ENCODE measurements at regions not wholly inside any gene's neighbourhood (a gene's known extent, or its start where the extent isn't known, plus 50 kb on each side); places are given as distances from the start of the nearest gene placed in this dataset.

- peaks cover 33% of the 10 kb centered on the region for H3K27me3 ChIP-seq (ENCODE audit: control insufficient read depth, low read length)
- no peaks in the 10 kb centered on the region for H4K20me1 ChIP-seq (ENCODE audit: control insufficient read depth, insufficient read depth, low read depth, low read length)
- no peaks in the 10 kb centered on the region for H3K79me2 ChIP-seq (ENCODE audit: control insufficient read depth, low read length)
- H3K36me3 ChIP-seq (ENCODE audit: control insufficient read depth, low read length): no peaks in the 10 kb centered on the region
- H3F3A ChIP-seq (ENCODE audit: control insufficient read depth, insufficient read depth): no peaks in the 10 kb centered on the region
- H3K27ac ChIP-seq (ENCODE audit: low read depth, low read length): no peak overlapping the region
- H3K4me2 ChIP-seq (ENCODE audit: low read length): no peak overlapping the region
- no peak overlapping the region for H3K4me3 ChIP-seq (ENCODE audit: low read length)
- no peaks in the 10 kb centered on the region for H3K9me2 ChIP-seq (replicated peaks; ENCODE audit: control insufficient read depth, low read length)
- peaks cover 11% of the 10 kb centered on the region for H3K4me1 ChIP-seq (ENCODE audit: control insufficient read depth, low read length)
- TF ChIP-seq EZH2phosphoT487 (IDR thresholded peaks at IDR 0.05; ENCODE audit: borderline replicate concordance, low read length) (no peak), CTCF (IDR thresholded peaks at IDR 0.05; ENCODE audit: low read depth, low read length, poor library complexity, severe bottlenecking) (no peak)
- no peaks in the 10 kb centered on the region for H3K9me3 ChIP-seq (ENCODE audit: control insufficient read depth, insufficient read depth, low read length)
These were observed 72.6 kb upstream of the CAPRIN2 start for GRCh38 chr12:30827101-30828066.

- Histone ChIP-seq H3K4me1 (ENCODE audit: control insufficient read depth, low read length) (peaks cover 13% of the 10 kb centered on the region), H4K20me1 (ENCODE audit: control insufficient read depth, insufficient read depth, low read depth, low read length) (no peaks in the 10 kb centered on the region), H3K9me2 (replicated peaks; ENCODE audit: control insufficient read depth, low read length) (no peaks in the 10 kb centered on the region), H3K9me3 (ENCODE audit: control insufficient read depth, insufficient read depth, low read length) (no peaks in the 10 kb centered on the region), H3K36me3 (ENCODE audit: control insufficient read depth, low read length) (no peaks in the 10 kb centered on the region), H3K4me2 (ENCODE audit: low read length) (no peak overlapping the region), H3K27me3 (ENCODE audit: control insufficient read depth, low read length) (peaks cover 42% of the 10 kb centered on the region), H3F3A (ENCODE audit: control insufficient read depth, insufficient read depth) (no peaks in the 10 kb centered on the region), H3K27ac (ENCODE audit: low read depth, low read length) (no peak overlapping the region), H3K79me2 (ENCODE audit: control insufficient read depth, low read length) (no peaks in the 10 kb centered on the region), H3K4me3 (ENCODE audit: low read length) (no peak overlapping the region)
- no peak for TF ChIP-seq EZH2phosphoT487 (IDR thresholded peaks at IDR 0.05; ENCODE audit: borderline replicate concordance, low read length)
- no peak for TF ChIP-seq CTCF (IDR thresholded peaks at IDR 0.05; ENCODE audit: low read depth, low read length, poor library complexity, severe bottlenecking)
These were observed 71.5 kb upstream of the CAPRIN2 start for GRCh38 chr12:30826276-30826675.

GRCh38 chr12:30825341-30825740 is 70.6 kb upstream of the CAPRIN2 start:
- peaks cover 47% of the 10 kb centered on the region for H3K27me3 ChIP-seq (ENCODE audit: control insufficient read depth, low read length)
- H3K27ac ChIP-seq (ENCODE audit: low read depth, low read length): no peak overlapping the region
- H3K79me2 ChIP-seq (ENCODE audit: control insufficient read depth, low read length): no peaks in the 10 kb centered on the region
- no peak overlapping the region for H3K4me3 ChIP-seq (ENCODE audit: low read length)
- H3K4me1 ChIP-seq (ENCODE audit: control insufficient read depth, low read length): peaks cover 13% of the 10 kb centered on the region
- H3K4me2 ChIP-seq (ENCODE audit: low read length): no peak overlapping the region
- H4K20me1 ChIP-seq (ENCODE audit: control insufficient read depth, insufficient read depth, low read depth, low read length): no peaks in the 10 kb centered on the region
- H3K9me2 ChIP-seq (replicated peaks; ENCODE audit: control insufficient read depth, low read length): no peaks in the 10 kb centered on the region
- no peaks in the 10 kb centered on the region for H3K36me3 ChIP-seq (ENCODE audit: control insufficient read depth, low read length)
- H3K9me3 ChIP-seq (ENCODE audit: control insufficient read depth, insufficient read depth, low read length): no peaks in the 10 kb centered on the region
- TF ChIP-seq CTCF (IDR thresholded peaks at IDR 0.05; ENCODE audit: low read depth, low read length, poor library complexity, severe bottlenecking) (no peak), EZH2phosphoT487 (IDR thresholded peaks at IDR 0.05; ENCODE audit: borderline replicate concordance, low read length) (no peak)
- no peaks in the 10 kb centered on the region for H3F3A ChIP-seq (ENCODE audit: control insufficient read depth, insufficient read depth)
